ENCODE measurements at regions not wholly inside any gene's neighbourhood (a gene's known extent, or its start where the extent isn't known, plus 50 kb on each side); places are given as distances from the start of the nearest gene placed in this dataset.

GRCh38 chr10:83932245-83932644, 207.1 kb upstream of the GHITM start:
- TF ChIP-seq, protein P1, sequence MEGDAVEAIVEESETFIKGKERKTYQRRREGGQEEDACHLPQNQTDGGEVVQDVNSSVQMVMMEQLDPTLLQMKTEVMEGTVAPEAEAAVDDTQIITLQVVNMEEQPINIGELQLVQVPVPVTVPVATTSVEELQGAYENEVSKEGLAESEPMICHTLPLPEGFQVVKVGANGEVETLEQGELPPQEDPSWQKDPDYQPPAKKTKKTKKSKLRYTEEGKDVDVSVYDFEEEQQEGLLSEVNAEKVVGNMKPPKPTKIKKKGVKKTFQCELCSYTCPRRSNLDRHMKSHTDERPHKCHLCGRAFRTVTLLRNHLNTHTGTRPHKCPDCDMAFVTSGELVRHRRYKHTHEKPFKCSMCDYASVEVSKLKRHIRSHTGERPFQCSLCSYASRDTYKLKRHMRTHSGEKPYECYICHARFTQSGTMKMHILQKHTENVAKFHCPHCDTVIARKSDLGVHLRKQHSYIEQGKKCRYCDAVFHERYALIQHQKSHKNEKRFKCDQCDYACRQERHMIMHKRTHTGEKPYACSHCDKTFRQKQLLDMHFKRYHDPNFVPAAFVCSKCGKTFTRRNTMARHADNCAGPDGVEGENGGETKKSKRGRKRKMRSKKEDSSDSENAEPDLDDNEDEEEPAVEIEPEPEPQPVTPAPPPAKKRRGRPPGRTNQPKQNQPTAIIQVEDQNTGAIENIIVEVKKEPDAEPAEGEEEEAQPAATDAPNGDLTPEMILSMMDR (IDR thresholded peaks at IDR 0.05): no peak
- TF ChIP-seq POLR2AphosphoS5 (IDR thresholded peaks at IDR 0.05) (no peak), EP300 (IDR thresholded peaks at IDR 0.05) (no peak)
